H9 (cell line): ENCODE measurements at regions not wholly inside any gene's neighbourhood (a gene's known extent, or its start where the extent isn't known, plus 50 kb on each side); places are given as distances from the start of the nearest gene placed in this dataset.
"Not testable (repeated sequence)": the region's sequence is repeated elsewhere in the genome, so short reads cannot be mapped to it uniquely, and the experiment has no call there.

Experiments
- DNase-seq: peaks from one replicate; pipeline ENCODE4 v3.0.0-alpha.2; 2017
- H2AFZ ChIP-seq: one replicate; pipeline ENCODE4 v1.6.1; 2013; ENCODE audit warnings: mild to moderate bottlenecking, low read length, control low read depth, moderate library complexity
- H2AK5ac ChIP-seq: 2 replicates; pipeline ENCODE4 v1.6.1; 2013; ENCODE audit warnings: low read length, control low read depth, mixed read lengths; ENCODE audit not compliant: insufficient read length
- H2BK120ac ChIP-seq: one replicate; pipeline ENCODE4 v1.6.1; 2013; ENCODE audit warnings: low read depth, mild to moderate bottlenecking, low read length, control low read depth, inconsistent platforms; ENCODE audit not compliant: poor library complexity, severe bottlenecking
- H2BK12ac ChIP-seq: 2 replicates; pipeline ENCODE4 v1.6.1; 2013; ENCODE audit warnings: low read length, control low read depth, mixed read lengths, low read depth; ENCODE audit not compliant: insufficient read length
- H2BK15ac ChIP-seq: 2 replicates; pipeline ENCODE4 v1.6.1; 2013; ENCODE audit warnings: low read depth, low read length, control low read depth
- H2BK20ac ChIP-seq: one replicate; pipeline ENCODE4 v1.6.1; 2013; ENCODE audit warnings: low read depth, mild to moderate bottlenecking, low read length, control low read depth, inconsistent platforms; ENCODE audit not compliant: poor library complexity, severe bottlenecking
- H2BK5ac ChIP-seq: 2 replicates; pipeline ENCODE4 v1.6.1; 2013; ENCODE audit warnings: low read length, control low read depth, mixed read lengths; ENCODE audit not compliant: insufficient read length
- H3K14ac ChIP-seq: 2 replicates; pipeline ENCODE4 v1.6.1; 2013; ENCODE audit warnings: low read length, control low read depth; ENCODE audit not compliant: insufficient read depth
- H3K18ac ChIP-seq: 2 replicates; pipeline ENCODE4 v1.6.1; 2013; ENCODE audit warnings: low read depth, mild to moderate bottlenecking, mixed read lengths, low read length, control low read depth; ENCODE audit not compliant: insufficient read length
- H3K23ac ChIP-seq: 2 replicates; pipeline ENCODE4 v1.6.1; 2013; ENCODE audit warnings: low read length, control low read depth, mixed read lengths, low read depth; ENCODE audit not compliant: insufficient read length
- H3K23me2 ChIP-seq: 2 replicates; pipeline ENCODE4 v1.6.1; 2013; ENCODE audit warnings: low read depth, mild to moderate bottlenecking, mixed read lengths, low read length, control low read depth; ENCODE audit not compliant: insufficient read length, poor library complexity, severe bottlenecking
- H3K27ac ChIP-seq: 2 replicates; pipeline ENCODE4 v1.5.1; 2013; ENCODE audit warnings: low read length, control low read depth, mixed read lengths, low read depth; ENCODE audit not compliant: insufficient read length
- H3K27me3 ChIP-seq: 2 replicates; pipeline ENCODE4 v1.6.1; 2013; ENCODE audit warnings: low read length, control low read depth, inconsistent platforms; ENCODE audit not compliant: insufficient read depth
- H3K4ac ChIP-seq: 2 replicates; pipeline ENCODE4 v1.6.1; 2013; ENCODE audit warnings: low read depth, mild to moderate bottlenecking, control low read depth, inconsistent platforms, low read length, moderate library complexity
- H3K4me1 ChIP-seq: 2 replicates; pipeline ENCODE4 v1.6.1; 2013; ENCODE audit warnings: low read length, control low read depth, inconsistent platforms; ENCODE audit not compliant: insufficient read depth
- H3K4me2 ChIP-seq: 2 replicates; pipeline ENCODE4 v1.6.1; 2013; ENCODE audit warnings: low read length, control low read depth, mixed read lengths; ENCODE audit not compliant: insufficient read length, insufficient read depth
- H3K56ac ChIP-seq: 2 replicates; pipeline ENCODE4 v1.6.1; 2013; ENCODE audit warnings: low read depth, mild to moderate bottlenecking, mixed read lengths, low read length, control low read depth; ENCODE audit not compliant: insufficient read length
- H3K79me1 ChIP-seq: 2 replicates; pipeline ENCODE4 v1.6.1; 2013; ENCODE audit warnings: low read depth, mild to moderate bottlenecking, moderate library complexity, low read length, control low read depth, inconsistent platforms; ENCODE audit not compliant: insufficient read depth, poor library complexity, severe bottlenecking
- H3K79me2 ChIP-seq: 2 replicates; pipeline ENCODE4 v1.6.1; 2013; ENCODE audit warnings: low read length, control low read depth, inconsistent platforms; ENCODE audit not compliant: insufficient read depth
- H3K9ac ChIP-seq: 2 replicates; pipeline ENCODE4 v1.6.1; 2013; ENCODE audit warnings: low read length, control low read depth, mixed read lengths; ENCODE audit not compliant: insufficient read length; ENCODE audit errors: extremely low read depth
- H3K9me3 ChIP-seq: one replicate; pipeline ENCODE4 v1.6.1; 2013; ENCODE audit warnings: low read depth, low read length, inconsistent platforms; ENCODE audit not compliant: control insufficient read depth
- H3T11ph ChIP-seq: one replicate; pipeline ENCODE4 v1.6.1; 2013; ENCODE audit warnings: mild to moderate bottlenecking, low read length, control low read depth, inconsistent platforms
- H4K20me1 ChIP-seq: one replicate; pipeline ENCODE4 v1.6.1; 2013; ENCODE audit not compliant: control insufficient read depth, insufficient read length, insufficient read depth
- H4K5ac ChIP-seq: 2 replicates; pipeline ENCODE4 v1.6.1; 2013; ENCODE audit warnings: low read depth, mild to moderate bottlenecking, mixed read lengths, low read length, control low read depth; ENCODE audit not compliant: insufficient read length
- H4K8ac ChIP-seq: replicated peaks from 2 replicates; pipeline ENCODE4 v1.6.1; 2013; ENCODE audit warnings: low read length, control low read depth, mixed read lengths, low read depth; ENCODE audit not compliant: insufficient read length
- H4K91ac ChIP-seq: 2 replicates; pipeline ENCODE4 v1.6.1; 2013; ENCODE audit warnings: low read depth, mild to moderate bottlenecking, moderate library complexity, mixed read lengths, low read length, control low read depth; ENCODE audit not compliant: insufficient read length
- H3K27ac Mint-ChIP-seq, 3 experiments: 2 replicates in 2 of 3; 3 replicates in 1 of 3; pipeline ENCODE4 v1.8.0; 2020 to 2021; ENCODE audit warnings: mixed read lengths in 3 of 3, mild to moderate bottlenecking in 1 of 3, moderate library complexity in 1 of 3
- H3K27me3 Mint-ChIP-seq: 2 replicates; pipeline ENCODE4 v1.8.0; 2021; ENCODE audit warnings: low read depth, mild to moderate bottlenecking, moderate library complexity, mixed read lengths
- H3K36me3 Mint-ChIP-seq, 3 experiments: 2 replicates in 2 of 3; 3 replicates in 1 of 3; pipeline ENCODE4 v1.8.0; 2020 to 2021; ENCODE audit warnings: low read depth in 3 of 3, mixed read lengths in 3 of 3; ENCODE audit not compliant: insufficient read depth in 1 of 3
- H3K4me1 Mint-ChIP-seq, 2 experiments: 2 replicates each; pipeline ENCODE4 v1.8.0; 2020; ENCODE audit warnings: mixed read lengths in 2 of 2
- H3K4me3 Mint-ChIP-seq, 2 experiments: 2 replicates in 1 of 2; 3 replicates in 1 of 2; pipeline ENCODE4 v1.8.0; 2020 to 2021; ENCODE audit warnings: mild to moderate bottlenecking in 2 of 2, mixed read lengths in 2 of 2, moderate library complexity in 1 of 2
- H3K9me3 Mint-ChIP-seq, 2 experiments: 2 replicates in 1 of 2; 3 replicates in 1 of 2; pipeline ENCODE4 v1.8.0; 2020; ENCODE audit warnings: mild to moderate bottlenecking in 2 of 2, mixed read lengths in 2 of 2, moderate library complexity in 1 of 2
- CTCF ChIP-seq: fragments of 200-600 bp; sonication (generic); conservative IDR thresholded peaks from 3 replicates; pipeline ENCODE4 v1.8.0; 2021; ENCODE audit warnings: antibody characterized with exemption, mild to moderate bottlenecking
- WGBS: extraction: QIAGEN DNeasy Blood & Tissue Kit; methylation state at CpG from one replicate; pipeline ENCODE4 v1.1.7; 2013; ENCODE audit warnings: missing lambda C conversion rate, low lambda C conversion rate, mixed read lengths; ENCODE audit not compliant: insufficient read length; ENCODE audit errors: extremely low coverage; 5-methylcytosine and 5-hydroxymethylcytosine counted together

- H3K79me2 ChIP-seq, H2AK5ac ChIP-seq, DNase-seq, H3K79me1 ChIP-seq, H3K23ac ChIP-seq, H3K4me3 Mint-ChIP-seq, H3K9me3 Mint-ChIP-seq, H3K27me3 Mint-ChIP-seq, H3K4me1 Mint-ChIP-seq, H2BK120ac ChIP-seq, H3K9me3 ChIP-seq, H2BK20ac ChIP-seq, H4K20me1 ChIP-seq, H3K9ac ChIP-seq, H3K14ac ChIP-seq, H3K23me2 ChIP-seq, H3K27ac Mint-ChIP-seq, H3K27ac ChIP-seq, H2BK15ac ChIP-seq, H2AFZ ChIP-seq, H3K4ac ChIP-seq, H4K5ac ChIP-seq, H3K36me3 Mint-ChIP-seq, H2BK5ac ChIP-seq, H3K4me2 ChIP-seq, H3T11ph ChIP-seq, H3K4me1 ChIP-seq, H3K56ac ChIP-seq, H4K8ac ChIP-seq, H2BK12ac ChIP-seq, H3K27me3 ChIP-seq, H3K18ac ChIP-seq, H4K91ac ChIP-seq: not testable (repeated sequence)
- no CpG with 5 or more reads among the region's 13 CpGs for WGBS
- peak; percentile 37; the same call in 2 of the 3 replicates for TF ChIP-seq CTCF
Observed at GRCh38 chr3:125697979-125698640, 102.8 kb upstream of the OSBPL11 start.
